GM12891 (cell line): ENCODE measurements at regions not wholly inside any gene's neighbourhood (a gene's known extent, or its start where the extent isn't known, plus 50 kb on each side); places are given as distances from the start of the nearest gene placed in this dataset.

Experiments
- DNase-seq: peaks from one replicate; pipeline ENCODE4 v3.0.0; 2011; ENCODE audit warnings: low spot score; ENCODE audit not compliant: insufficient read length
- FAIRE-seq: peaks from 2 replicates; lab custom pipeline; 2011; peaks lifted over from hg19 to GRCh38; lab: Jason Lieb, UNC
- PAX5 ChIP-seq: IDR thresholded peaks from 2 replicates; pipeline ENCODE4 v1.6.1; 2011; ENCODE audit warnings: low read length, moderate library complexity, mild to moderate bottlenecking; ENCODE audit not compliant: insufficient read depth, severe bottlenecking
- POLR2A ChIP-seq: IDR thresholded peaks from 2 replicates; pipeline ENCODE4 v1.6.1; 2011; ENCODE audit warnings: low read depth, low read length, control low read depth
- POLR2AphosphoS5 ChIP-seq: IDR thresholded peaks from 2 replicates; pipeline ENCODE4 v1.6.1; 2011; ENCODE audit warnings: low read depth, low read length, control low read depth
- POU2F2 ChIP-seq: IDR thresholded peaks from 2 replicates; pipeline ENCODE4 v1.6.1; 2011; ENCODE audit warnings: low read depth, mild to moderate bottlenecking, control low read depth, low read length, moderate library complexity
- SPI1 ChIP-seq: IDR thresholded peaks from 2 replicates; pipeline ENCODE4 v1.6.1; 2011; ENCODE audit warnings: low read depth, low read length, control low read depth
- TAF1 ChIP-seq: IDR thresholded peaks from 2 replicates; pipeline ENCODE4 v1.6.1; 2011; ENCODE audit warnings: low read depth, low read length, control low read depth

GRCh38 chr5:164346785-164347630 is 841.6 kb downstream of the MAT2B start:
- DNase-seq: no peak
- no peak for TF ChIP-seq POU2F2
- no peak for TF ChIP-seq POLR2AphosphoS5
- TF ChIP-seq POLR2A: no peak
- TF ChIP-seq PAX5: no peak
- TF ChIP-seq TAF1: no peak
- TF ChIP-seq SPI1: no peak
- FAIRE-seq: no peak

GRCh38 chr5:164350236-164350635 is 844.8 kb downstream of the MAT2B start:
- DNase-seq: no peak
- TF ChIP-seq POU2F2 (no peak), PAX5 (no peak), POLR2AphosphoS5 (no peak), POLR2A (no peak)
- no peak for FAIRE-seq

GRCh38 chr5:164351245-164351834 is 845.9 kb downstream of the MAT2B start:
- no peak for TF ChIP-seq TAF1
- TF ChIP-seq POLR2AphosphoS5: no peak
- TF ChIP-seq POU2F2: no peak
- TF ChIP-seq POLR2A: no peak
- TF ChIP-seq SPI1: no peak
- TF ChIP-seq PAX5: no peak
- no peak for FAIRE-seq
- no peak for DNase-seq

- no peak for TF ChIP-seq SPI1
- TF ChIP-seq PAX5: no peak
- TF ChIP-seq POLR2AphosphoS5: no peak
- TF ChIP-seq POU2F2: no peak
- TF ChIP-seq TAF1: no peak
- no peak for TF ChIP-seq POLR2A
- FAIRE-seq: no peak
- no peak for DNase-seq
Observed at GRCh38 chr5:164352695-164353094, 847.3 kb downstream of the MAT2B start.

- DNase-seq: no peak
- no peak for FAIRE-seq
- TF ChIP-seq POLR2A (no peak), PAX5 (no peak), POLR2AphosphoS5 (no peak), TAF1 (no peak), SPI1 (no peak), POU2F2 (no peak)
Observed at GRCh38 chr5:164353155-164353554, 847.7 kb downstream of the MAT2B start.

- DNase-seq: no peak
- no peak for FAIRE-seq
- TF ChIP-seq PAX5 (no peak), TAF1 (no peak), POLR2A (no peak), SPI1 (no peak), POU2F2 (no peak), POLR2AphosphoS5 (no peak)
Observed at GRCh38 chr5:164354139-164354751, 848.8 kb downstream of the MAT2B start.

- no peak for FAIRE-seq
- DNase-seq: no peak
- no peak for TF ChIP-seq SPI1
- TF ChIP-seq POU2F2: no peak
- no peak for TF ChIP-seq POLR2A
- TF ChIP-seq POLR2AphosphoS5: no peak
- no peak for TF ChIP-seq TAF1
- TF ChIP-seq PAX5: no peak
Observed at GRCh38 chr5:164355267-164355830, 849.9 kb downstream of the MAT2B start.

GRCh38 chr5:164356790-164357189 is 851.4 kb downstream of the MAT2B start:
- DNase-seq (no peak), FAIRE-seq (no peak)
- no peak for TF ChIP-seq PAX5

GRCh38 chr5:164357395-164358033 is 852.1 kb downstream of the MAT2B start:
- DNase-seq (no peak), FAIRE-seq (no peak)
- TF ChIP-seq TAF1 (no peak), POLR2AphosphoS5 (no peak), POU2F2 (no peak), PAX5 (no peak), SPI1 (no peak), POLR2A (no peak)
